Dedifferentiated amniotic fluid mesenchymal stem cell (primary cell): ENCODE measurements at regions not wholly inside any gene's neighbourhood (a gene's known extent, or its start where the extent isn't known, plus 50 kb on each side); places are given as distances from the start of the nearest gene placed in this dataset.

Experiments
- DNase-seq: peaks from one replicate; pipeline ENCODE4 v3.0.0-alpha.2; 2016; ENCODE audit errors: extremely low spot score

GRCh38 chr2:236496340-236496739 is 73.3 kb upstream of the ACKR3 start:
- no peak for DNase-seq

DNA sequence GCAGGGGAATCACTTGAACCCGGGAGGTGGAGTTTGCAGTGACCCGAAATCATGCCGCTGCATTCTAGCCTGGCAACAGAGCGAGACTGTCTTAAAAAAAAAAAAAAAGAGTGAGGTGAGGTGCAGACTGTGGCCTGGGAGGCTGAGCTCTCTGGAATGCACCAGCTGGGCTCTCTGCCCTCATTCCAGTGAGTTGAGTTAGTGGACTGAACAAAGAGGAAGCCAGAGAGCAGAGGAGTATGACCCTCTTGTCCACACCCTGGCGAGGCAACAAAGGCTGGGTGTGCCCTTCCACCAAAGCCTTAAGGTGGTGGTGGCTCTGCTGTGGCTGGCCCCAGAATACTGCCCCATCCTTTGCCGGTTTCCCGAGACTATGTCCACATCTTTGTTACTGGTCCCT is 71.3 kb upstream of the ACKR3 start:
- peak; percentile 31 for DNase-seq

GRCh38 chr2:236499691-236500578 is 69.7 kb upstream of the ACKR3 start:
- no peak for DNase-seq

DNA sequence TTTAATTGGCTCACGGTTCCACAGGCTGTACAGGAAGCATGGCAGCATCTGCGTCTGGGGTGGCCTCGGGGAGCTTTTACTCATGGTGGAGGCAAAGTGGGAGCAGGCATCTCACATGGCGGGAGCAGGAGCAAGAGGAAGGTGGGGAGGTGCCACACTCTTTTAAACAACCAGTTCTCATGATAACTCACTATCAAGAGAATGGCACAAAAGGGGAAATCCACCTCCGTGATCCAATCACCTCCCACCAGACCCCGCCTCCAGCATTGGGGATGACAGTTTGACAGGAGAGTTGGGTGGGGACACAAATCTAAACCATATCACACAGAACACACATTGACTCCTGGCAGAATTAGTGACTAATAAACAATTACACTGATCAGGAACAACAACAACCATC is 68.6 kb upstream of the ACKR3 start:
- no peak for DNase-seq

DNA sequence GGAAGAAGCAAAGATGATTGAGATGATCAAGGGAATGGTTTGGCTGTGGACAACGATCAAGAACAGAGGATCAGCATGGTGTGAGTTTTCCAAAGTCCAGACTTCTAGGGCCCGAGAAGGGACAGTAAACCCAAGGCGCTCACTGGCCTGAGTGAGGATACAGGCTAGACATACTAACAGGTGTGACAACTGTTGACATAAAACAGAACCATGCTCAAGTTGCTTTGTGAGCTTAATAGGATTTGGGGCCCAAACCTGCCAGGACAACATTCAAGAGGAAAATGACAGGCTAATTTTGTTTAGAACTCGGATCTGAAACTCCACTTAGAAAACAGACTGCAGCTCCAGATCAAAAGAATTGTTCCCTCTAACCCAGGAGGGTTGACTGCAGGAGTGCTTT is 68.1 kb upstream of the ACKR3 start:
- DNase-seq, result no peak

DNA sequence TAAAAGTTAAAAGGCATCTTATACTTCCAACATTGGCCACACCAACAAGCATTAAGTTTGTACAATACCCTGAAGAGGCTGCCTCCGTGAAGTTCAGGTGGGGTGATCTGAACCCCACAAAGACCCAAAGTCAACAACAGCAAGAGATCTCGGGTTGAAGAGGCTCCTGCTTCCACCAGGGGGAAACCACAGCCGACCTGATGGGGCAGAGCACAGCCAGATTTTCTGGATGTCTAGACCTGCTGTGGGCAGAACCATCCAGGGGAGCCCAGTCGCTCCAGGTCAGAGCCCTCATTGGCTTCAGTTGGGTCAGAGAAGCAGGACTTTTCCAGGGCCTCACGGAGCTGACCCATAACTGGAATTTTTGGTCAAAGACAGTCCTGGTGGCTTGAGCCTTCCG is 66.5 kb upstream of the ACKR3 start:
- DNase-seq, result no peak

- DNase-seq, result no peak
Measured at GRCh38 chr2:236503583-236503982, 66.0 kb upstream of the ACKR3 start.

GRCh38 chr2:236505041-236505440 is 64.6 kb upstream of the ACKR3 start:
- no peak for DNase-seq

GRCh38 chr2:236505648-236506047 is 64.0 kb upstream of the ACKR3 start:
- DNase-seq, result no peak

GRCh38 chr2:236507393-236508085 is 62.1 kb upstream of the ACKR3 start:
- no peak for DNase-seq

GRCh38 chr2:236508466-236508865 is 61.2 kb upstream of the ACKR3 start:
- DNase-seq, result no peak

GRCh38 chr2:236510034-236510433 is 59.6 kb upstream of the ACKR3 start:
- no peak for DNase-seq

GRCh38 chr2:236511266-236511665 is 58.4 kb upstream of the ACKR3 start:
- DNase-seq, result no peak

DNA sequence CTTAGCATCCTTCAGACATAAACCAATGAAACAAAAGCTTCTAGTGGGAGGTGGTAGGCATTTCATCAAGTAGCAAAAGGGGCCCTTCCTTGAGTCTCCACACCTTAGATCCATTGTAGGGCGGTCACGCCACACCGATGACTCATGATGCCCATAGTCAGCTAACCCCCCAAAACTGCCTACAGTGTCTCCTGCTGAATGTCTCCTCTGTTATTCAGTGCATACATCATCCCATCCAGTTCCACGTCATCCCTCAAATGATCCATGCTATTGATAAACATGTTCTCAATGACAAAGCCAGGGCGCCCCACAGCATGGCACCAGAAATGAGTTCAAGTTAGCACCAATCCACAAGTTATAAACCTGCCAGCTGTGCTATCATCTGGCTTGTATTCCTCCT is 57.4 kb upstream of the ACKR3 start:
- no peak for DNase-seq

DNA sequence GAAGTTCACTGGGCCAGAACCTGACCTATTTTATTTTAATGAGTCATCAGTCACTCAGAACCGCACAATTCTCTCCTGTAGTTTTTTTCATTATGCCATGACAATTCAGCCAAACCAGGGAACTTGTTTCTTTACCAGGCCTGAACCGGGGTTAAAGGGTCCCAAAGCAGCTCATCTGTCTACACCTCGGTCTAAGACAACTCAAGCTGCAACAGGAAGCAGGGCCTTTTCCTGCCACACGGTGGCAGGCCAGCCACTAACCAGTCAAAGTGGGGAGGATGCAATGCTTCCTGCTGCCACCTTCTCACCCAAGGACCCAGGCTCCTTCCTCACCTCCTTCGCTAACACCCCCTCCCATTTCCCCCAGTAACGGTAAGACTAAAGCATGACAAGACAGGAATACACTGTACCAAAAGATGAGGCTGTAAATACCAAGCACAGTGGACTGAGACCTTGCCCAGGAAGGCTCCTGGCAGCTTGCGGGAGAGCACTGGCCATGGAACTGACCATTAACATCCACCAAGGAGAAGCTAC is 56.7 kb upstream of the ACKR3 start:
- DNase-seq, result peak; percentile 38

GRCh38 chr2:236513956-236514355 is 55.7 kb upstream of the ACKR3 start:
- no peak for DNase-seq

DNA sequence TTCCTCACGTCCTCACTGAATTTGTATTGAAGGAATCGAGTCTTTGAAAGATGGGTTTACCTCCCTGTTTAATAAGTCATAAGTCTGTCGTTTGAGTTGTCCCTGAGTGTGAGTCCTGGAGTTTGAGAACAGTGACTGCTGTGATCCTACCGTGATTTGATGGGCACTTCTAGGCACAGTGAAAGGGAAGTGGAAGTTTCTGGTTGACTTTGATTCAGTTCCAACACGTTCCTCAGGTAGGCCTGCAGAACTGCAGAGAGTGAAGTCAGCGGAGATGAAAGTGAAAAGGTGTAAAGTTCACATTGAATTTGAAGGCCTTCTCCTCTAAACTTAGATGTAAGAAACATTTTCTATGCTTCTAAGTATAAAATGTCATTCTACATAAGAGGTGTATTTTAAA is 52.9 kb upstream of the ACKR3 start:
- DNase-seq, result no peak

DNA sequence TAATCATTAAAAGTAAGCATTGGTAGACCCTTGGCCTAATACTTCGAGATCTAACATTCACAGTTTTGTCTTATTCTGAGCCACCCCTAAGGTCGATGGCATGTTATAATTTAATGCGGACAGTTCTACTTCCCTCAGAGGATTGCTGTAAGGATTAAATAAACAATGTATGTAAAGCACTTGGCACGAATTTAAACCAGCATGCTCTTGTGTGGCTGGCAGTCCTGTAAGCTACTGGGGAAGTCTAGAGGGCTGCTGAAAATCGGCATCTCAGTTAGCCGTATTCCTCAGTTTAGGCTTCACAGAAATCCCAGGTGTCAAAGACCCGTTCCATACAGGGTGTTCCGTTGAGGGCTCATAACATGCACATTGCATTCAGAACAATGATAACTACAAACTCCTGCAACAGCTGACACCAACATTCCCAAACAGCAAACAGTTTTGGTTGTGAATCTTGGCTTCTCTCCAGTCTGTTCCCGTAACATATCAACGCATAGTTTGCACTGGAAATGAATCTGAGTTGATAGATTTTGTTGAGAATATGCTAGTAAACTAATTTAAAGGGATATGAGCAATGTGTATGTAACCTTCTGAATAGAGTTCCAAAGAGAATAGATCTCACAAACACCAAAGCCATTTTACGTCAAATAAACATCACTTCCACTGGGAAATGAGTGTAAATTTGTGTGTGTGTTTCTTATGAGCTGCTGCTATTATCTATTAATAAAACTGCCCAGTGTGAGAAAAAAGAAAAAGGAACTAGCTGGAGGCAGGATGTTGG is 52.2 kb upstream of the ACKR3 start:
- no peak for DNase-seq
